ENCODE measurements at regions not wholly inside any gene's neighbourhood (a gene's known extent, or its start where the extent isn't known, plus 50 kb on each side); places are given as distances from the start of the nearest gene placed in this dataset.

DNA sequence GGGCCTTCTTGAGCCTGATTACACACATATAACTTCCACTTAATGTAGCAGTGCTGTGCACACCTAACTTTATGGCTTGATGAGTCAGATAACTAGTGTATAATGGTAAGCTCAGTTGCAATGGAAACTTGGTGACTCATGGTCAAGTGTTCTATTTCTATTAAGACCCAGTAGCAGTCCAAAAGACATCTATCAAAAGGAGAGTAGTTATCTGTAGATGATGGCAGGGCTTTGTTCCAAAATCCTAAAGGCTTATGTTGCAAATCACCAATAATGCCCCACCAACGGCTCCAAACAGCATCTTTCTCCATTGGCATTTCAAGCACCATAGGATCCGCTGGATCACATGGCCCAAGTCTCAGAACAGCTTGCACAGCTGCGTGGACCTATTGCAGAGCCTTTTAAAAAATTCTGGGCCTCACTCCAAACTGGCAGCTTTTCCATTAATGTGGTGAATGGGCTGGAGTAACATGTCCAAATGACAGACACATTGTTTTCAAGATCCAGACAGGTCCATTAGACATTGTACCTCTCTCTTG, 566.8 kb upstream of the USP24 start:
- no peak for TF ChIP-seq POLR2A (IDR thresholded peaks at IDR 0.05)
- TF ChIP-seq, protein P1, sequence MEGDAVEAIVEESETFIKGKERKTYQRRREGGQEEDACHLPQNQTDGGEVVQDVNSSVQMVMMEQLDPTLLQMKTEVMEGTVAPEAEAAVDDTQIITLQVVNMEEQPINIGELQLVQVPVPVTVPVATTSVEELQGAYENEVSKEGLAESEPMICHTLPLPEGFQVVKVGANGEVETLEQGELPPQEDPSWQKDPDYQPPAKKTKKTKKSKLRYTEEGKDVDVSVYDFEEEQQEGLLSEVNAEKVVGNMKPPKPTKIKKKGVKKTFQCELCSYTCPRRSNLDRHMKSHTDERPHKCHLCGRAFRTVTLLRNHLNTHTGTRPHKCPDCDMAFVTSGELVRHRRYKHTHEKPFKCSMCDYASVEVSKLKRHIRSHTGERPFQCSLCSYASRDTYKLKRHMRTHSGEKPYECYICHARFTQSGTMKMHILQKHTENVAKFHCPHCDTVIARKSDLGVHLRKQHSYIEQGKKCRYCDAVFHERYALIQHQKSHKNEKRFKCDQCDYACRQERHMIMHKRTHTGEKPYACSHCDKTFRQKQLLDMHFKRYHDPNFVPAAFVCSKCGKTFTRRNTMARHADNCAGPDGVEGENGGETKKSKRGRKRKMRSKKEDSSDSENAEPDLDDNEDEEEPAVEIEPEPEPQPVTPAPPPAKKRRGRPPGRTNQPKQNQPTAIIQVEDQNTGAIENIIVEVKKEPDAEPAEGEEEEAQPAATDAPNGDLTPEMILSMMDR (IDR thresholded peaks at IDR 0.05): no peak
- Histone ChIP-seq H3K27me3 (peaks cover 0 to 14% (median 0%) of the 10 kb centered on the region in 4 donors), H3K4me1 (peaks cover 0 to 17% (median 0%) of the 10 kb centered on the region in 3 donors), H3K36me3 (no peaks in the 10 kb centered on the region), H3K27ac (no peak overlapping the region), H3K4me3 (no peak overlapping the region), H3K9me3 (no peaks in the 10 kb centered on the region)
- DNase-seq: no peak
- 33 to 39% methylated on average over 3 of the region's 3 CpGs for WGBS, 2 donors
- intact Hi-C loops (cut with DNase I): no loop called here

DNA sequence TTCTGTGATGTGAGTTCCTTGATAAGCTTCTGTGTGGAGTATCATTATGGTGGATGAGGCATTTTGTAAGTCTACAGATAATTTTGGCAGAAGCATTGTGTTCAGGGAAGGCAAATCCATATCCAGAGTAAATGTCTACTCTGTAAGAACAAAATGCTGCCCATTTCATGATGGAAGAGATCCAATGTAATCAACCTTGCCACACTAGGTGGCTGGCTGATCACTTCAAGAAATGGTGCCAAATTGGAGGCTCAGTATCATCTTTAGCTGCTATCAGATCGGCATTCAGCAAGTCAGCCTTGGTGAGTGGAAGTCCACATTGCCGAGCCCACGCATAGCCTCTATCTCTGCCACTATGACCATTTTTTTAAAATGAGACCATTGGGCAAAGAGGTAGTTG, 565.8 kb upstream of the USP24 start:
- H3K36me3 ChIP-seq: no peaks in the 10 kb centered on the region
- H3K9me3 ChIP-seq: no peaks in the 10 kb centered on the region
- peaks cover 0 to 17% (median 0%) of the 10 kb centered on the region in 3 donors for H3K4me1 ChIP-seq
- TF ChIP-seq POLR2A (IDR thresholded peaks at IDR 0.05): no peak
- TF ChIP-seq, protein P1 (IDR thresholded peaks at IDR 0.05): no peak
- H3K4me3 ChIP-seq: no peak overlapping the region
- intact Hi-C loops (cut with DNase I): no loop called here
- no peak overlapping the region for H3K27ac ChIP-seq
- WGBS, 2 donors: 93 to 98% methylated on average over 3 of the region's 3 CpGs
- no peak for DNase-seq
- H3K27me3 ChIP-seq: peaks cover 0 to 14% (median 0%) of the 10 kb centered on the region in 4 donors

DNA sequence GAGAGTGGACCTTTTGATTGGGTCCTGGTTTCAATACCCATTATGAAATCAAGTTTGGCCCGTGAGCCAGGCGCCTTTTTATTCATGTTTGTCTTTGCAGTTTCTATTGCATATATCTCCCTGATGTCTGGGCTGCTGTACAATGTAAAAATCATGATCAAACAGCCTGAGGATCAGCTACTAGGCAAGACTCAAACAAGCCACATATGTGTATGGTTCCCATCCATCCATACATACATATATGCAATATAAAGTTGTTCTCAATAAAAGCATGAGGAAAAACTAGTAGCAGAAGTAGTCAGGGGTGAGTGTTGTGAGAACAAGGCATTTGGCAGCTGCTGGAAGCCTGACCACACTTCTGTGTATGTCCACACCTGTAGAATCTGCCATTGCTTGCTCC, 562.4 kb upstream of the USP24 start:
- intact Hi-C loops (cut with DNase I): no loop called here

DNA sequence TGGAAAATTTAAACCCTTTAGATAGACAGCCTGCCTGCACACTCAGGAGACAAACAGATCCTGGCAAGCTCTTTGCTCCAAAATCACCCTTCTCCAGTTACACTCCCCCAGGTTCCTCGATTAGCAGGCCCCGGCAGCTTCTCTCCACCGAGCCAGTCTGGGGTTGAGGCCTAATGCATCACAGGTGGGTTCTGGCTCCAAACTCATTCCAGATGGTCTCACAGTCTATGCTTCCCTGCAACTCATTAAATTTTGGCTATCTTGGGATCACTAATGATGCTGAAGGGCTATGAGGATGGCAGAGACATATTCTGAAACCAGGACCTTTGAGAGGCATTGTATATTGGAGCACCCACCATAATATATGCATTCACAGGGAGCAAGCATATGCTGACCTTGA, 559.8 kb upstream of the USP24 start:
- Histone ChIP-seq H3K27me3 (peaks cover 0 to 3% (median 0%) of the 10 kb centered on the region in 4 donors), H3K9me3 (peaks cover 0 to 5% (median 0%) of the 10 kb centered on the region in 3 donors), H3K27ac (no peak overlapping the region), H3K4me1 (no peaks in the 10 kb centered on the region), H3K4me3 (no peak overlapping the region), H3K36me3 (no peaks in the 10 kb centered on the region)
- WGBS, 2 donors: 76 to 83% methylated on average over 3 of the region's 3 CpGs
- no peak for TF ChIP-seq POLR2A (IDR thresholded peaks at IDR 0.05)
- TF ChIP-seq, protein P1 (IDR thresholded peaks at IDR 0.05): no peak
- DNase-seq: no peak
- intact Hi-C loops (cut with DNase I): no loop called here

More for the DNA sequence above, 562.4 kb upstream of the USP24 start:
- Histone ChIP-seq H3K27ac (no peak overlapping the region), H3K9me3 (peaks cover 0 to 5% (median 0%) of the 10 kb centered on the region in 3 donors), H3K27me3 (peaks cover 0 to 8% (median 0%) of the 10 kb centered on the region in 4 donors), H3K36me3 (no peaks in the 10 kb centered on the region), H3K4me3 (no peak overlapping the region), H3K4me1 (peaks cover 0 to 12% (median 0%) of the 10 kb centered on the region in 3 donors)
- 92 to 100% methylated on average over 2 of the region's 2 CpGs for WGBS, 2 donors
- no peak for DNase-seq
- TF ChIP-seq POLR2A (IDR thresholded peaks at IDR 0.05): no peak
- TF ChIP-seq, protein P1 (IDR thresholded peaks at IDR 0.05): no peak

DNA sequence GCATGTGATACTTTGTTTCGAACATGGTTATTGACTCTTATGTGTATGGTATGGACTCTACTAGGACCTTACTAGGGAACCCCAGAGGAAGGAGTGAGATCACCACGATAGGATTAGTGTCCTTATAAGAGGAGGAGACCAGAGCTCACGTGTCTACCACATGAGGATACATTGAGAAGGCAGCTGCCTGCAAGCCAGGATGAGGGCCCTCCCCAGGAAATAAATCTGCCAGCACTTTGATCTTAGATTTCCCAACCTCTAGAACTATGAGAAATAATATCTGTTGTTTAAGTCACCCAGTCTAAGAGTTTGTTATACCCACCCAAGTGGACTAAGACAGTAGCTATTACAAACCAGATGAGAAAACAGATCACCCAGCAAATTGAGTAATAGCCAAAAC, 559.3 kb upstream of the USP24 start:
- Histone ChIP-seq H3K36me3 (no peaks in the 10 kb centered on the region), H3K4me1 (no peaks in the 10 kb centered on the region), H3K4me3 (no peak overlapping the region), H3K9me3 (peaks cover 0 to 5% (median 0%) of the 10 kb centered on the region in 3 donors), H3K27ac (no peak overlapping the region), H3K27me3 (peaks cover 0 to 3% (median 0%) of the 10 kb centered on the region in 4 donors)
- no peak for DNase-seq
- WGBS, 2 donors: 77 to 84% methylated on average over 3 of the region's 3 CpGs
- intact Hi-C loops (cut with DNase I): no loop called here
- TF ChIP-seq, protein P1 (IDR thresholded peaks at IDR 0.05): no peak
- TF ChIP-seq POLR2A (IDR thresholded peaks at IDR 0.05): no peak
